Fibroblast of lung (primary cell): ENCODE measurements at regions not wholly inside any gene's neighbourhood (a gene's known extent, or its start where the extent isn't known, plus 50 kb on each side); places are given as distances from the start of the nearest gene placed in this dataset.

Experiments
- EZH2 ChIP-seq: IDR thresholded peaks from 2 replicates; pipeline ENCODE4 v1.5.1; 2012; ENCODE audit warnings: low read length, control low read depth, mild to moderate bottlenecking; ENCODE audit errors: missing control alignments
- TF ChIP-seq, protein P1 (sequence below), 2 donors: IDR thresholded peaks in 1 of 2; conservative IDR thresholded peaks in 1 of 2; 1 replicate in 1 of 2; 2 replicates in 1 of 2; pipeline ENCODE4 v1.5.1; 2011 to 2012; ENCODE audit warnings: low read length in 2 of 2, control low read depth in 1 of 2, inconsistent platforms in 1 of 2, low read depth in 1 of 2, mild to moderate bottlenecking in 1 of 2

DNA sequence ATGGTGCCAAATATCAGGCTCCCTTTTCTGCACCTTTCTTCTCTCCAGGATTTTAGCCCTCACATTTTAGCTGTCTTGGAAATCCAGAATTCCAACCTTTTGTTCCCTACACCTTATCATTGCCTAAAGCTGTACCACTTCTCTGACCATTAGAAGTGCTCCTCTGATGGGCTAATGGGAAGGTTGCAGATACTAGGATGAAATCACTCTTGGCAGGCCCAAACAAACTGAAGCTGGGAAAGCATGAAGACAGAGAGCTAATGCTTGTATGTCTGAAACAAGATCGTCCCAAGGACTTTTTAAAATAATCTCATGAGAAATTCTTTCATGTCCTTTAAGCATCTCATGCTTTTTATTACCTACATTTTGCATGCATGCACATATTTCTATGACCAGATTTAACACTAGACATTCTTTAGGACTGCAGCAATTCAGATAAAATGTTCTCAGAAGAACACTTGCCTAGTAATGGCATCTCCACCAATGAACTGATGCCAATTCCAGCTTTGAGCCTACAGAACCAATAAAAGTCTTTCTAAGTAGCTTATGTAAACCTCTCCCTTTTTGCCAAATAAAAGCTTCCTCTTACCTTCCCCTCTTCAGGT lies 98.4 kb upstream of the OSR1 start:
- TF ChIP-seq, protein P1, sequence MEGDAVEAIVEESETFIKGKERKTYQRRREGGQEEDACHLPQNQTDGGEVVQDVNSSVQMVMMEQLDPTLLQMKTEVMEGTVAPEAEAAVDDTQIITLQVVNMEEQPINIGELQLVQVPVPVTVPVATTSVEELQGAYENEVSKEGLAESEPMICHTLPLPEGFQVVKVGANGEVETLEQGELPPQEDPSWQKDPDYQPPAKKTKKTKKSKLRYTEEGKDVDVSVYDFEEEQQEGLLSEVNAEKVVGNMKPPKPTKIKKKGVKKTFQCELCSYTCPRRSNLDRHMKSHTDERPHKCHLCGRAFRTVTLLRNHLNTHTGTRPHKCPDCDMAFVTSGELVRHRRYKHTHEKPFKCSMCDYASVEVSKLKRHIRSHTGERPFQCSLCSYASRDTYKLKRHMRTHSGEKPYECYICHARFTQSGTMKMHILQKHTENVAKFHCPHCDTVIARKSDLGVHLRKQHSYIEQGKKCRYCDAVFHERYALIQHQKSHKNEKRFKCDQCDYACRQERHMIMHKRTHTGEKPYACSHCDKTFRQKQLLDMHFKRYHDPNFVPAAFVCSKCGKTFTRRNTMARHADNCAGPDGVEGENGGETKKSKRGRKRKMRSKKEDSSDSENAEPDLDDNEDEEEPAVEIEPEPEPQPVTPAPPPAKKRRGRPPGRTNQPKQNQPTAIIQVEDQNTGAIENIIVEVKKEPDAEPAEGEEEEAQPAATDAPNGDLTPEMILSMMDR (conservative IDR thresholded peaks at IDR 0.05 in 1 of 2, IDR thresholded peaks at IDR 0.05 in 1 of 2; ENCODE audit: low read depth in 1 of 2, low read length in 2 of 2): no peak
- TF ChIP-seq EZH2: no peak
